ENCODE measurements at regions not wholly inside any gene's neighbourhood (a gene's known extent, or its start where the extent isn't known, plus 50 kb on each side); places are given as distances from the start of the nearest gene placed in this dataset.
"Not testable (repeated sequence)": the region's sequence is repeated elsewhere in the genome, so short reads cannot be mapped to it uniquely, and the experiment has no call there.

DNA sequence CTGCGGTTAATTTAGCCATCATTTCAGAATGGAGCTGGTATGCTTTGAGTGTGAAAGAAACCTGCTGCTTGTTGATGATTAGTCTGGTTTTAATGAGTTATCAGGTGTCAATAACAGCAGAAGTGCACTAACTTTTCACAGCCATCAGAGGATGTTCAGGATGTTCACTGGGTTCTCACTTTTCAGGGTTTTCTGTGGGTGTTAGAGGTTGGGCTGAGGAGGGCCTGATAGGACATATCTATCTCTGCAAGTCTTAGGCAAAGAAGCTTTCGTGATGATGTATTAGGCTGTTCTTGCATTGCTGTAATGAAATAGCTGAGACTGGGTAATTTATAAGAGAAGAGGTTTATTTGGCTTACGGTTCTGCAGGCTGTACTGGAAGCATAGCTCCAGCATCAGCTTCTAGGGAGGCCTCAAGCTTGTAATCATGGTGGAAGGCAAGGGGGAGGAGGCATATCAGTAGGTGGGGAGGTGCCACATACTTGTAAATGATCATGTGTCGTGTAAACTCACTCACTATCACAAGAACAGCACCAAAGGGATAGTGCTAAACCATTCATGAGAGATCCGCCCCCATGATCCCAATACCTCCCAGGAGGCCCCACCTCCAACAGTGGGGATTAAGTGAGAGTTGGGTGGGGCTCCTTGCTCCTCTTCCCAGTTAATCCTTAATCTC lies 376.2 kb downstream of the NPIPA7 start:
- not testable (repeated sequence) for DNase-seq; H3K27ac Mint-ChIP-seq (ENCODE audit: unreplicated experiment); H3K4me3 Mint-ChIP-seq (ENCODE audit: unreplicated experiment); H3K4me1 Mint-ChIP-seq (ENCODE audit: low read depth, unreplicated experiment); H3K27me3 Mint-ChIP-seq (ENCODE audit: unreplicated experiment); H3K9me3 Mint-ChIP-seq (ENCODE audit: unreplicated experiment); H3K36me3 Mint-ChIP-seq (ENCODE audit: unreplicated experiment)

DNA sequence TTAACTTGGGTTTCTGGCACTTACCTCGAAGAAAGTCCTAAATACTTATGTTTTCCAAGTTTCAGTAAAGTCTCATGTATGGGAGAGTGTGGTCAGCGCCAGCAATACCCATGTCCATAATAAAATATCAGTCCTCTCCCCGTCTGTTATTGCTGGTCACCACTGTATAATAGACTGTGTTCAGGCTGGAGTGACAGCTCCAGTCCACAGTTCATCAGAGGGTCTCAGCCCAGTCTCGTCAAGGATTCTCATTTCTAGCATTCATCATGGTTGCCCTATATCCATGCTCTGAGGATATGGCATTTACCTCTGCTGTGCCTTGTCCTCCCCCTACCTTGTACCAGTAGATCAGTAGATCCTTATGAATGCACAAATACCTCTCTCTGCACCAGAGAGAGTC lies 384.5 kb downstream of the NPIPA7 start:
- Mint-ChIP-seq H3K27ac (ENCODE audit: unreplicated experiment) (no peak overlapping the region), H3K27me3 (ENCODE audit: unreplicated experiment) (peaks cover 2% of the 10 kb centered on the region), H3K9me3 (ENCODE audit: unreplicated experiment) (peaks cover 2% of the 10 kb centered on the region), H3K36me3 (ENCODE audit: unreplicated experiment) (no peaks in the 10 kb centered on the region), H3K4me3 (ENCODE audit: unreplicated experiment) (no peak overlapping the region), H3K4me1 (ENCODE audit: low read depth, unreplicated experiment) (no peaks in the 10 kb centered on the region)
- TF ChIP-seq, protein P1, sequence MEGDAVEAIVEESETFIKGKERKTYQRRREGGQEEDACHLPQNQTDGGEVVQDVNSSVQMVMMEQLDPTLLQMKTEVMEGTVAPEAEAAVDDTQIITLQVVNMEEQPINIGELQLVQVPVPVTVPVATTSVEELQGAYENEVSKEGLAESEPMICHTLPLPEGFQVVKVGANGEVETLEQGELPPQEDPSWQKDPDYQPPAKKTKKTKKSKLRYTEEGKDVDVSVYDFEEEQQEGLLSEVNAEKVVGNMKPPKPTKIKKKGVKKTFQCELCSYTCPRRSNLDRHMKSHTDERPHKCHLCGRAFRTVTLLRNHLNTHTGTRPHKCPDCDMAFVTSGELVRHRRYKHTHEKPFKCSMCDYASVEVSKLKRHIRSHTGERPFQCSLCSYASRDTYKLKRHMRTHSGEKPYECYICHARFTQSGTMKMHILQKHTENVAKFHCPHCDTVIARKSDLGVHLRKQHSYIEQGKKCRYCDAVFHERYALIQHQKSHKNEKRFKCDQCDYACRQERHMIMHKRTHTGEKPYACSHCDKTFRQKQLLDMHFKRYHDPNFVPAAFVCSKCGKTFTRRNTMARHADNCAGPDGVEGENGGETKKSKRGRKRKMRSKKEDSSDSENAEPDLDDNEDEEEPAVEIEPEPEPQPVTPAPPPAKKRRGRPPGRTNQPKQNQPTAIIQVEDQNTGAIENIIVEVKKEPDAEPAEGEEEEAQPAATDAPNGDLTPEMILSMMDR (IDR thresholded peaks at IDR 0.05; ENCODE audit: partially characterized antibody, unreplicated experiment), result no peak
- no peak for DNase-seq

DNA sequence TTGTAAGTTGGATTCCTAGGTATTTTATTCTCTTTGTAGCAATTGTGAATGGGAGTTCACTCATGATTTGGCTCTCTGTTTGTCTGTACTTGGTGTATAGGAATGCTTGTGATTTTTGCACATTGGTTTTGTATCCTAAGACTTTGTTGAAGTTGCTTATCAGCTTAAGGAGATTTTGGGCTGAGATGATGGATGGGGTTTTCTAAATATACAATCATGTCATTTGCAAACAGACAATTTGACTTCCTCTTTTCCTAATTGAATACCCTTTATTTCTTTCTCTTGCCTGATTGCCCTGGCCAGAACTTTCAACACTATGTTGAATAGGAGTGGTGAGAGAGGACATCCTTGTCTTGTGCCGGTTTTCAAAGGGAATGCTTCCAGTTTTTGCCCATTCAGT lies 391.8 kb downstream of the NPIPA7 start:
- H3K27me3 Mint-ChIP-seq (ENCODE audit: unreplicated experiment); H3K36me3 Mint-ChIP-seq (ENCODE audit: unreplicated experiment); H3K4me3 Mint-ChIP-seq (ENCODE audit: unreplicated experiment); H3K4me1 Mint-ChIP-seq (ENCODE audit: low read depth, unreplicated experiment); DNase-seq; H3K27ac Mint-ChIP-seq (ENCODE audit: unreplicated experiment); H3K9me3 Mint-ChIP-seq (ENCODE audit: unreplicated experiment): not testable (repeated sequence)

DNA sequence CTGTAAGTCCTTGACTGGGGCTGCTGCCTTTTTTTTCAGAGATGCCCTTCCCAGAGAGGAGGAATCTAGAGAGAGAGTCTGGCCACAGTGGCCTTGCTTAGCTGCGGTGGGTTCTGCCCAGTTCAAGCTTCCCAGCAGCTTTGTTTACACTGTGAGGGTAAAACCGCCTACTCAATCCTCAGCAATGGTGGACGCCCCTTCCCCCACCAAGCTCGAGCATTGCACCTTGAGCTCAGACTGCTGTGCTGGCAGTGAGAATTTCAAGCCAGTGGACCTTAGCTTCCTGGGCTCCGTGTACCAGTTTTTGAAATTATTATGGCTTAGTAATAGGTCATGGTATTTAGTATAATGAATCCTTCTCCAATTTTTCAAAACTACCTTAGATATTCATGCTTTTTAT lies 395.4 kb downstream of the NPIPA7 start:
- Mint-ChIP-seq H3K4me3 (ENCODE audit: unreplicated experiment) (no peak overlapping the region), H3K36me3 (ENCODE audit: unreplicated experiment) (no peaks in the 10 kb centered on the region), H3K4me1 (ENCODE audit: low read depth, unreplicated experiment) (peaks cover 1% of the 10 kb centered on the region), H3K27me3 (ENCODE audit: unreplicated experiment) (no peaks in the 10 kb centered on the region), H3K27ac (ENCODE audit: unreplicated experiment) (no peak overlapping the region), H3K9me3 (ENCODE audit: unreplicated experiment) (no peaks in the 10 kb centered on the region)
- DNase-seq, result no peak
- TF ChIP-seq, protein P1 (IDR thresholded peaks at IDR 0.05; ENCODE audit: partially characterized antibody, unreplicated experiment), result no peak

DNA sequence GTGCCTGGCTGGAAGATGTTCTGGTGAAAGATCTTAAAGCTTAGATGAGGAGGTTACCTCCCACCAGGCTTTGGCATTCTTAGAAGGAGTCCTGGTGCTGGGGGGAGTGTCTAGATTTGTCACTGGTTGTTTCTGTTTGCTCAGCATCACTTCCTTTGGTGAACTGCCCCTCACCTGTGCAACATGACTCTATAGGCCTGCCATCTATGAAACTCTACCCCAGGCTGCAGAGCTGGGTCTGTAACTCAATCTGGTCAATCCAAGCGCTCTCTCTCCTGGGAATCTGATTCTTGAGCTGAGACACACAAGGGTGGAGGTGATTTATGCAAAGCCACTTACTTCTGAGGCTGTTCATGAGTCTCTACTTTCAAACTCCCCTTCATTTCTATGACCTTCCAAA lies 399.4 kb downstream of the NPIPA7 start:
- peaks cover 1% of the 10 kb centered on the region for H3K4me1 Mint-ChIP-seq (ENCODE audit: low read depth, unreplicated experiment)
- no peaks in the 10 kb centered on the region for H3K27me3 Mint-ChIP-seq (ENCODE audit: unreplicated experiment)
- no peak overlapping the region for H3K27ac Mint-ChIP-seq (ENCODE audit: unreplicated experiment)
- no peaks in the 10 kb centered on the region for H3K36me3 Mint-ChIP-seq (ENCODE audit: unreplicated experiment)
- no peak for DNase-seq
- TF ChIP-seq, protein P1 (IDR thresholded peaks at IDR 0.05; ENCODE audit: partially characterized antibody, unreplicated experiment), result no peak
- H3K4me3 Mint-ChIP-seq (ENCODE audit: unreplicated experiment), result no peak overlapping the region
- H3K9me3 Mint-ChIP-seq (ENCODE audit: unreplicated experiment), result peaks cover 4% of the 10 kb centered on the region

DNA sequence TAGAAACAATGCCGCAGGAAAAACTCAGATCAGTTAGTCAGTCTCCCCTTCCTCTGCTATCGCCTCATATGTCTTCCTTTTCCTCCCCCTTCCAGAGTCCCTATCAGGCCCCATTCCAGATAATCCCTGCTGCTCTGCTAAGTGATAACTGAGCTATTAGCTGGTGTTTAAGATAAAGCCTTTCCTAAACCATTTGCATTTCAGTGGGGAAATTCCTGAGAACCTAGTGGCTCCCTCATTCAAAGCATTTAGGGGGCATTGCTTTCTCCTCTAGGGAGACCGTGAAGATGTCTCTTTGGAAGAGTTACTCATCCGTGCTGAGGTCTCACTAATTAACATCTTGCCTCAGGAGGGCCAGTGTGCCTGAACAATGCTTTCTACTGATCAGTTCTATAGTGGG lies 401.6 kb downstream of the NPIPA7 start:
- H3K4me1 Mint-ChIP-seq (ENCODE audit: low read depth, unreplicated experiment), result peaks cover 1% of the 10 kb centered on the region
- H3K9me3 Mint-ChIP-seq (ENCODE audit: unreplicated experiment), result peaks cover 4% of the 10 kb centered on the region
- no peaks in the 10 kb centered on the region for H3K27me3 Mint-ChIP-seq (ENCODE audit: unreplicated experiment)
- DNase-seq, result no peak
- H3K27ac Mint-ChIP-seq (ENCODE audit: unreplicated experiment), result no peak overlapping the region
- no peak overlapping the region for H3K4me3 Mint-ChIP-seq (ENCODE audit: unreplicated experiment)
- TF ChIP-seq, protein P1 (IDR thresholded peaks at IDR 0.05; ENCODE audit: partially characterized antibody, unreplicated experiment), result no peak
- no peaks in the 10 kb centered on the region for H3K36me3 Mint-ChIP-seq (ENCODE audit: unreplicated experiment)
